ENCODE measurements at regions not wholly inside any gene's neighbourhood (a gene's known extent, or its start where the extent isn't known, plus 50 kb on each side); places are given as distances from the start of the nearest gene placed in this dataset.
A peak's percentile ranks its signal among the peaks of the same experiment; 100 is the strongest.

GRCh38 chr2:191758518-191759507 is 80.9 kb downstream of the NABP1 start:
- Mint-ChIP-seq H3K36me3 (ENCODE audit: insufficient read depth) (no peaks in the 10 kb centered on the region), H3K27me3 (peaks cover 0 to 12% of the 10 kb centered on the region in 2 donors), H3K4me3 (no peak overlapping the region), H3K9me3 (no peaks in the 10 kb centered on the region), H3K4me1 (ENCODE audit: low read depth in 2 of 2) (peaks cover 3 to 5% of the 10 kb centered on the region in 2 donors), H3K27ac (no peak overlapping the region)
- peak; percentile 99 for ATAC-seq (replicated peaks)
- peak; percentile 40 to 49 (median 41) for DNase-seq

- no peaks in the 10 kb centered on the region for H3K36me3 Mint-ChIP-seq (ENCODE audit: insufficient read depth)
- peaks cover 3 to 5% of the 10 kb centered on the region in 2 donors for H3K4me1 Mint-ChIP-seq (ENCODE audit: low read depth in 2 of 2)
- DNase-seq (no peak), ATAC-seq (replicated peaks) (no peak)
- no peak overlapping the region for H3K4me3 Mint-ChIP-seq
- H3K27ac Mint-ChIP-seq = no peak overlapping the region
- peaks cover 0 to 12% of the 10 kb centered on the region in 2 donors for H3K27me3 Mint-ChIP-seq
- H3K9me3 Mint-ChIP-seq = no peaks in the 10 kb centered on the region
Measured at GRCh38 chr2:191759680-191760079, 81.7 kb downstream of the NABP1 start.

- peaks cover 0 to 12% of the 10 kb centered on the region in 2 donors for H3K27me3 Mint-ChIP-seq
- DNase-seq (no peak), ATAC-seq (replicated peaks) (no peak)
- H3K4me3 Mint-ChIP-seq = no peak overlapping the region
- peaks cover 3 to 5% of the 10 kb centered on the region in 2 donors for H3K4me1 Mint-ChIP-seq (ENCODE audit: low read depth in 2 of 2)
- H3K36me3 Mint-ChIP-seq (ENCODE audit: insufficient read depth) = no peaks in the 10 kb centered on the region
- no peaks in the 10 kb centered on the region for H3K9me3 Mint-ChIP-seq
- no peak overlapping the region for H3K27ac Mint-ChIP-seq
Measured at GRCh38 chr2:191760655-191761262, 82.8 kb downstream of the NABP1 start.

- DNase-seq (no peak), ATAC-seq (replicated peaks) (no peak)
- Mint-ChIP-seq H3K4me3 (no peak overlapping the region), H3K36me3 (ENCODE audit: insufficient read depth) (no peaks in the 10 kb centered on the region), H3K9me3 (peaks cover 0 to 7% of the 10 kb centered on the region in 2 donors), H3K4me1 (ENCODE audit: low read depth in 2 of 2) (no peaks in the 10 kb centered on the region), H3K27me3 (peaks cover 20 to 24% of the 10 kb centered on the region in 2 donors), H3K27ac (no peak overlapping the region)
Measured at GRCh38 chr2:191773136-191773535, 73.8 kb downstream of the CAVIN2 start.

- Mint-ChIP-seq H3K36me3 (ENCODE audit: insufficient read depth) (no peaks in the 10 kb centered on the region), H3K9me3 (peaks cover 0 to 7% of the 10 kb centered on the region in 2 donors), H3K27me3 (peaks cover 17 to 21% of the 10 kb centered on the region in 2 donors), H3K4me3 (no peak overlapping the region), H3K4me1 (ENCODE audit: low read depth in 2 of 2) (no peaks in the 10 kb centered on the region), H3K27ac (no peak overlapping the region)
- ATAC-seq (replicated peaks) = no peak
- DNase-seq = no peak
Measured at GRCh38 chr2:191777351-191777750, 69.5 kb downstream of the CAVIN2 start.

- ATAC-seq (replicated peaks) = no peak
- DNase-seq = no peak
- H3K4me3 Mint-ChIP-seq = no peak overlapping the region
Measured at GRCh38 chr2:191778041-191778440, 68.8 kb downstream of the CAVIN2 start.

GRCh38 chr2:191782351-191782750 is 64.5 kb downstream of the CAVIN2 start:
- DNase-seq (no peak), ATAC-seq (replicated peaks) (no peak)
- H3K27ac Mint-ChIP-seq = no peak overlapping the region
- H3K36me3 Mint-ChIP-seq (ENCODE audit: insufficient read depth) = no peaks in the 10 kb centered on the region
- H3K4me1 Mint-ChIP-seq (ENCODE audit: low read depth in 2 of 2) = peaks cover 0 to 1% of the 10 kb centered on the region in 2 donors
- no peaks in the 10 kb centered on the region for H3K9me3 Mint-ChIP-seq
- peaks cover 12 to 14% of the 10 kb centered on the region in 2 donors for H3K27me3 Mint-ChIP-seq
- H3K4me3 Mint-ChIP-seq = no peak overlapping the region

More at GRCh38 chr2:191778041-191778440, 68.8 kb downstream of the CAVIN2 start:
- Mint-ChIP-seq H3K27ac (no peak overlapping the region), H3K27me3 (peaks cover 18 to 21% of the 10 kb centered on the region in 2 donors), H3K36me3 (ENCODE audit: insufficient read depth) (no peaks in the 10 kb centered on the region), H3K4me1 (ENCODE audit: low read depth in 2 of 2) (no peaks in the 10 kb centered on the region), H3K9me3 (peaks cover 0 to 7% of the 10 kb centered on the region in 2 donors)

GRCh38 chr2:191783416-191783815 is 63.5 kb downstream of the CAVIN2 start:
- no peak overlapping the region for H3K27ac Mint-ChIP-seq
- H3K4me3 Mint-ChIP-seq = no peak overlapping the region
- no peaks in the 10 kb centered on the region for H3K9me3 Mint-ChIP-seq

More at GRCh38 chr2:191783416-191783815, 63.5 kb downstream of the CAVIN2 start:
- ATAC-seq (replicated peaks) (no peak), DNase-seq (no peak)
- Mint-ChIP-seq H3K27me3 (peaks cover 19 to 25% of the 10 kb centered on the region in 2 donors), H3K36me3 (ENCODE audit: insufficient read depth) (no peaks in the 10 kb centered on the region), H3K4me1 (ENCODE audit: low read depth in 2 of 2) (peaks cover 0 to 1% of the 10 kb centered on the region in 2 donors)

All from effector memory CD8-positive, alpha-beta T cell (primary cell).